HepG2 (cell line): ENCODE measurements at regions not wholly inside any gene's neighbourhood (a gene's known extent, or its start where the extent isn't known, plus 50 kb on each side); places are given as distances from the start of the nearest gene placed in this dataset.

ENCODE experiments used
- ATRX ChIP-seq: sonication (generic); formaldehyde crosslinking; IDR thresholded peaks from 2 replicates; pipeline ENCODE4 v1.4.0; 2020; ENCODE audit warnings: missing genetic modification reagents, borderline replicate concordance
- CENPT ChIP-seq: sonication (generic); formaldehyde crosslinking; IDR thresholded peaks from 2 replicates; pipeline ENCODE4 v1.8.0; 2022; ENCODE audit warnings: low read depth, mild to moderate bottlenecking, moderate library complexity, missing genetic modification reagents
- ESRRA ChIP-seq: sonication (generic); formaldehyde crosslinking; IDR thresholded peaks from 2 replicates; pipeline ENCODE4 v1.5.1; 2020; ENCODE audit warnings: mild to moderate bottlenecking, low read depth, missing genetic modification reagents
- PAF1 ChIP-seq: IDR thresholded peaks from 2 replicates; pipeline ENCODE4 v1.6.1; 2016; ENCODE audit warnings: missing genetic modification reagents, missing compliant biosample characterization
- RFX3 ChIP-seq: IDR thresholded peaks from 2 replicates; pipeline ENCODE4 v1.6.1; 2016; ENCODE audit warnings: missing biosample characterization, missing genetic modification reagents
- TF ChIP-seq, protein P1 (sequence below), 2 experiments: sonication (generic) in 1 of 2; formaldehyde crosslinking in 1 of 2; IDR thresholded peaks; 2 replicates each; pipeline versions ENCODE4 v1.6.1 to v1.9.0; 2014 to 2022; ENCODE audit warnings: antibody characterized with exemption in 1 of 2, borderline replicate concordance in 1 of 2, inconsistent platforms in 1 of 2, low read depth in 1 of 2, missing genetic modification reagents in 1 of 2
- TF ChIP-seq, protein P2 (sequence below): sonication (generic); formaldehyde crosslinking; IDR thresholded peaks from 2 replicates; pipeline ENCODE4 v1.4.0; 2020; ENCODE audit warnings: mild to moderate bottlenecking, missing genetic modification reagents, borderline replicate concordance

DNA sequence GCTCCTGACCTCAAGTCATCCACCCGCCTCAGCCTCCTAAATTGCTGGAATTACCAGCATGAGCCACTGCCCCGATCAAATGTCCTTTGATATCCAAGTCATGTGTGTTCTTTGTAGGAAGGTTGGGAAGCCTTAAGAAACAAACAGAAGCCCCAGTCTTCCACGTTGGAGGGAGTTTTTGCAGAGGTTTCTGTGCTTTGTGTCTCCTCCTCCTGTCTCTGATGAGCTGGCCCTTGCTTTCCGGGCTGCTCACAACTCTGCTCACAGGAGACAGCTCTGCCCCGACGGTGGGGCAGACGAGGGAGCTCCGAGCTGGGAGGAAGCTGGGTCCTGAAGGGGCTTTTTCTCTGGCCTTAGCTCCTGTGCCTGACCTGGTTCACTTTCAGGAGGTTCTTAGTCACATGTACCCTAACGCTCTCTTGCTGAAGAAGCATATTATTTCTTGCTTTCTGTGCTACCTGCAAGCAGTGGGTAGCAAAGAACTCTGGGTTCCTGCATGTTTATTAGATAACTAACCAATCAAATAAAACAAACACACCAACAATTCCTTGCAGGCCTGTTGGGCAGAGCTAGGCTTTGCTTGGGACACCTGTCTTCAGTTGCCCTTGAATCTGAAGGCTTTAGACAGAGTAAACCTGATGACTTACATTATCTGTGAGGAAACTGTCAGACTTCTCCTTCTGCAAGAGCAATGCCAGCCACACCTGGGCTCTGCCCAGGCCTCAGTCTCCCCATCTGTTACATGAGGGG lies 52.6 kb upstream of the SMAD6 start (continued):
- TF ChIP-seq, protein P1, sequence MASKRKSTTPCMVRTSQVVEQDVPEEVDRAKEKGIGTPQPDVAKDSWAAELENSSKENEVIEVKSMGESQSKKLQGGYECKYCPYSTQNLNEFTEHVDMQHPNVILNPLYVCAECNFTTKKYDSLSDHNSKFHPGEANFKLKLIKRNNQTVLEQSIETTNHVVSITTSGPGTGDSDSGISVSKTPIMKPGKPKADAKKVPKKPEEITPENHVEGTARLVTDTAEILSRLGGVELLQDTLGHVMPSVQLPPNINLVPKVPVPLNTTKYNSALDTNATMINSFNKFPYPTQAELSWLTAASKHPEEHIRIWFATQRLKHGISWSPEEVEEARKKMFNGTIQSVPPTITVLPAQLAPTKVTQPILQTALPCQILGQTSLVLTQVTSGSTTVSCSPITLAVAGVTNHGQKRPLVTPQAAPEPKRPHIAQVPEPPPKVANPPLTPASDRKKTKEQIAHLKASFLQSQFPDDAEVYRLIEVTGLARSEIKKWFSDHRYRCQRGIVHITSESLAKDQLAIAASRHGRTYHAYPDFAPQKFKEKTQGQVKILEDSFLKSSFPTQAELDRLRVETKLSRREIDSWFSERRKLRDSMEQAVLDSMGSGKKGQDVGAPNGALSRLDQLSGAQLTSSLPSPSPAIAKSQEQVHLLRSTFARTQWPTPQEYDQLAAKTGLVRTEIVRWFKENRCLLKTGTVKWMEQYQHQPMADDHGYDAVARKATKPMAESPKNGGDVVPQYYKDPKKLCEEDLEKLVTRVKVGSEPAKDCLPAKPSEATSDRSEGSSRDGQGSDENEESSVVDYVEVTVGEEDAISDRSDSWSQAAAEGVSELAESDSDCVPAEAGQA (IDR thresholded peaks at IDR 0.05; ENCODE audit: low read depth) = no peak
- TF ChIP-seq, protein P1 (CRISPR knock-in tag; IDR thresholded peaks at IDR 0.05; ENCODE audit: borderline replicate concordance) = no peak
- TF ChIP-seq, protein P2, sequence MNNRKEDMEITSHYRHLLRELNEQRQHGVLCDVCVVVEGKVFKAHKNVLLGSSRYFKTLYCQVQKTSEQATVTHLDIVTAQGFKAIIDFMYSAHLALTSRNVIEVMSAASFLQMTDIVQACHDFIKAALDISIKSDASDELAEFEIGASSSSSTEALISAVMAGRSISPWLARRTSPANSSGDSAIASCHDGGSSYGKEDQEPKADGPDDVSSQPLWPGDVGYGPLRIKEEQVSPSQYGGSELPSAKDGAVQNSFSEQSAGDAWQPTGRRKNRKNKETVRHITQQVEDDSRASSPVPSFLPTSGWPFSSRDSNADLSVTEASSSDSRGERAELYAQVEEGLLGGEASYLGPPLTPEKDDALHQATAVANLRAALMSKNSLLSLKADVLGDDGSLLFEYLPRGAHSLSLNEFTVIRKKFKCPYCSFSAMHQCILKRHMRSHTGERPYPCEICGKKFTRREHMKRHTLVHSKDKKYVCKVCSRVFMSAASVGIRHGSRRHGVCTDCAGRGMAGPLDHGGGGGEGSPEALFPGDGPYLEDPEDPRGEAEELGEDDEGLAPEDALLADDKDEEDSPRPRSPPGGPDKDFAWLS (CRISPR knock-in tag) = no peak
- TF ChIP-seq ESRRA (CRISPR knock-in tag) = no peak
- no peak for TF ChIP-seq CENPT
- TF ChIP-seq ATRX (CRISPR knock-in tag) = no peak
- TF ChIP-seq PAF1 (CRISPR knock-in tag) = no peak
- TF ChIP-seq RFX3 (CRISPR knock-in tag) = no peak
